HepG2 (cell line): ENCODE measurements at regions not wholly inside any gene's neighbourhood (a gene's known extent, or its start where the extent isn't known, plus 50 kb on each side); places are given as distances from the start of the nearest gene placed in this dataset.

Experiments used
- ATAC-seq: fragments of 200-7000 bp; cut with Tn5 transposase; 3 replicates; pipeline ENCODE4 v1.9.1; 2020; ENCODE audit warnings: mild to moderate bottlenecking, moderate library complexity
- BruUV-seq: library from RNA; stranded (reverse); fragments of 400-500 nt; replicated peaks from 2 replicates; lab custom pipeline; 2021; lab: Mats Ljungman, UMichigan
- CTCF ChIA-PET: fragments of 300-600 bp; formaldehyde crosslinking; extraction: SDS; loops from one replicate; lab custom pipeline; 2021; ENCODE audit warnings: low total read pairs, inconsistent platforms, low intra/inter-chr PET ratio; lab: Yijun Ruan, JAX
- POLR2A ChIA-PET: fragments of 350-600 bp; sonication (Branson Sonifier 250); formaldehyde crosslinking; loops from one replicate; lab custom pipeline; 2020; ENCODE audit warnings: antibody characterized with exemption, inconsistent platforms; lab: Yijun Ruan, JAX
- DNase-seq: peaks from one replicate; pipeline ENCODE4 v3.0.0-alpha.2; 2015; ENCODE audit warnings: low spot score
- FAIRE-seq: peaks from 3 replicates; lab custom pipeline; 2011; peaks lifted over from hg19 to GRCh38; lab: Jason Lieb, UNC
- H2AFZ ChIP-seq: one replicate; pipeline ENCODE4 v1.6.1; 2011; ENCODE audit warnings: low read length, inconsistent platforms
- H3K27ac ChIP-seq: fragments of 300-600 bp; 3 replicates; pipeline ENCODE4 v1.8.0; 2011; ENCODE audit warnings: mixed run types, mild to moderate bottlenecking, mixed read lengths, low read length, inconsistent platforms; ENCODE audit not compliant: insufficient read depth; ENCODE audit errors: extremely low read length
- H3K27me3 ChIP-seq, 2 experiments: fragments of 200-600 bp in 1 of 2; 2 replicates in 1 of 2; 3 replicates in 1 of 2; pipeline versions ENCODE4 v1.6.0 to v1.8.0; 2011; ENCODE audit warnings: low read length in 2 of 2, mild to moderate bottlenecking in 2 of 2, moderate library complexity in 2 of 2, inconsistent platforms in 1 of 2; ENCODE audit not compliant: insufficient read depth in 2 of 2, control insufficient read depth in 1 of 2
- H3K36me3 ChIP-seq, 2 experiments: fragments of 200-600 bp in 1 of 2; replicated peaks in 1 of 2; 2 replicates in 1 of 2; 3 replicates in 1 of 2; pipeline versions ENCODE4 v1.5.1 to v1.8.0; 2011; ENCODE audit warnings: low read length in 2 of 2, inconsistent platforms in 1 of 2; ENCODE audit not compliant: insufficient read depth in 2 of 2, control insufficient read depth in 1 of 2
- H3K4me1 ChIP-seq: 2 replicates; pipeline ENCODE4 v1.5.1; 2012; ENCODE audit warnings: low read length, inconsistent platforms; ENCODE audit not compliant: insufficient read depth
- H3K4me2 ChIP-seq: 2 replicates; pipeline ENCODE4 v1.6.0; 2011; ENCODE audit warnings: low read depth, low read length, inconsistent platforms
- H3K4me3 ChIP-seq, 3 experiments: fragments of 200-600 bp in 1 of 3; sonication (generic), shearing (Covaris generic) in 1 of 3; replicated peaks in 1 of 3; 2 replicates each; pipeline ENCODE4 v1.5.1; 2011 to 2016; ENCODE audit warnings: low read length in 3 of 3, inconsistent platforms in 2 of 3, low read depth in 2 of 3, mild to moderate bottlenecking in 2 of 3, control low read depth in 1 of 3, mixed read lengths in 1 of 3; ENCODE audit not compliant: insufficient read depth in 1 of 3
- H3K79me2 ChIP-seq: one replicate; pipeline ENCODE4 v1.6.1; 2011; ENCODE audit warnings: low read length, inconsistent platforms; ENCODE audit not compliant: insufficient read depth
- H3K9ac ChIP-seq: 2 replicates; pipeline ENCODE4 v1.6.0; 2011; ENCODE audit warnings: mild to moderate bottlenecking, low read depth, low read length, inconsistent platforms; ENCODE audit not compliant: insufficient read depth
- H3K9me3 ChIP-seq: 2 replicates; pipeline ENCODE4 v1.5.1; 2012; ENCODE audit warnings: mild to moderate bottlenecking, low read length
- H4K20me1 ChIP-seq: 2 replicates; pipeline ENCODE4 v1.6.0; 2011; ENCODE audit warnings: inconsistent platforms, mild to moderate bottlenecking, low read length, moderate library complexity; ENCODE audit not compliant: insufficient read depth
- ATM ChIP-seq: fragments of 450-650 bp; IDR thresholded peaks from 2 replicates; pipeline ENCODE4 v1.7.1; 2017; ENCODE audit warnings: mild to moderate bottlenecking, borderline replicate concordance
- EZH2 ChIP-seq: conservative IDR thresholded peaks from 2 replicates; pipeline ENCODE4 v1.6.1; 2012; ENCODE audit warnings: mild to moderate bottlenecking, low read depth, low read length, moderate library complexity
- GTF2F1 ChIP-seq: fragments of 150-350 bp; IDR thresholded peaks from 2 replicates; pipeline ENCODE4 v1.6.1; 2014; ENCODE audit warnings: low read length
- MBD4 ChIP-seq: IDR thresholded peaks from 2 replicates; pipeline ENCODE4 v1.6.1; 2012; ENCODE audit warnings: low read length, inconsistent platforms, borderline replicate concordance
- NPAS2 ChIP-seq: sonication (generic); formaldehyde crosslinking; IDR thresholded peaks from 2 replicates; pipeline ENCODE4 v1.8.0; 2022; ENCODE audit warnings: mild to moderate bottlenecking, missing genetic modification reagents, borderline replicate concordance
- RAD51 ChIP-seq: fragments of 450-650 bp; IDR thresholded peaks from 2 replicates; pipeline ENCODE4 v1.6.1; 2016; ENCODE audit warnings: borderline replicate concordance
- RFX3 ChIP-seq: IDR thresholded peaks from 2 replicates; pipeline ENCODE4 v1.6.1; 2016; ENCODE audit warnings: missing biosample characterization, missing genetic modification reagents
- SP140L ChIP-seq: sonication (generic); formaldehyde crosslinking; IDR thresholded peaks from 2 replicates; pipeline ENCODE4 v1.4.0; 2020; ENCODE audit warnings: missing genetic modification reagents, borderline replicate concordance
- SRF ChIP-seq: IDR thresholded peaks from 2 replicates; pipeline ENCODE4 v1.6.1; 2011; ENCODE audit warnings: mild to moderate bottlenecking, low read depth, low read length, moderate library complexity
- ZFAT ChIP-seq: sonication (generic); formaldehyde crosslinking; conservative IDR thresholded peaks from 2 replicates; pipeline ENCODE4 v1.8.1; 2023; ENCODE audit warnings: missing genetic modification reagents, inconsistent platforms
- ZNF333 ChIP-seq: sonication (generic); formaldehyde crosslinking; IDR thresholded peaks from 2 replicates; pipeline ENCODE4 v1.4.0; 2020; ENCODE audit warnings: mild to moderate bottlenecking, missing genetic modification reagents, borderline replicate concordance
- ZNF530 ChIP-seq: sonication (generic); formaldehyde crosslinking; IDR thresholded peaks from 2 replicates; pipeline ENCODE4 v1.5.0; 2020; ENCODE audit warnings: low read depth, mild to moderate bottlenecking, missing genetic modification reagents
- ZNF629 ChIP-seq: sonication (generic); formaldehyde crosslinking; conservative IDR thresholded peaks from 2 replicates; pipeline ENCODE4 v1.5.0; 2020; ENCODE audit warnings: missing genetic modification reagents
- ZNF841 ChIP-seq: sonication (generic); formaldehyde crosslinking; IDR thresholded peaks from 2 replicates; pipeline ENCODE4 v1.8.1; 2023; ENCODE audit warnings: missing genetic modification reagents, borderline replicate concordance
- ZSCAN31 ChIP-seq: sonication (generic); formaldehyde crosslinking; IDR thresholded peaks from 2 replicates; pipeline ENCODE4 v1.5.0; 2020; ENCODE audit warnings: low read depth, mild to moderate bottlenecking, missing genetic modification reagents
- WGBS: methylation state at CpG from one replicate; pipeline ENCODE4 v1.1.6; 2017; ENCODE audit warnings: low lambda C conversion rate; 5-methylcytosine and 5-hydroxymethylcytosine counted together
- in situ Hi-C: cut with HindIII; loops from 2 replicates; pipeline ENCODE4 v1.10.0; 2017; ENCODE audit warnings: low pct_unique_long_range_greater_than_20kb; ENCODE audit not compliant: extremely low pct_ligation_motif_present
- intact Hi-C: fragments of 100-400 bp; cut with micrococcal nuclease; formaldehyde crosslinking; loops from one replicate; pipeline ENCODE4 v1.10.0; 2022; ENCODE audit not compliant: unreplicated experiment
- TF ChIP-seq, protein P1 (sequence below): conservative IDR thresholded peaks from 2 replicates; pipeline ENCODE4 v1.6.1; 2018; ENCODE audit warnings: missing genetic modification reagents
- TF ChIP-seq, protein P2 (sequence below): sonication (generic); formaldehyde crosslinking; conservative IDR thresholded peaks from 2 replicates; pipeline ENCODE4 v1.4.0; 2020; ENCODE audit warnings: mild to moderate bottlenecking, missing genetic modification reagents, moderate library complexity

DNA sequence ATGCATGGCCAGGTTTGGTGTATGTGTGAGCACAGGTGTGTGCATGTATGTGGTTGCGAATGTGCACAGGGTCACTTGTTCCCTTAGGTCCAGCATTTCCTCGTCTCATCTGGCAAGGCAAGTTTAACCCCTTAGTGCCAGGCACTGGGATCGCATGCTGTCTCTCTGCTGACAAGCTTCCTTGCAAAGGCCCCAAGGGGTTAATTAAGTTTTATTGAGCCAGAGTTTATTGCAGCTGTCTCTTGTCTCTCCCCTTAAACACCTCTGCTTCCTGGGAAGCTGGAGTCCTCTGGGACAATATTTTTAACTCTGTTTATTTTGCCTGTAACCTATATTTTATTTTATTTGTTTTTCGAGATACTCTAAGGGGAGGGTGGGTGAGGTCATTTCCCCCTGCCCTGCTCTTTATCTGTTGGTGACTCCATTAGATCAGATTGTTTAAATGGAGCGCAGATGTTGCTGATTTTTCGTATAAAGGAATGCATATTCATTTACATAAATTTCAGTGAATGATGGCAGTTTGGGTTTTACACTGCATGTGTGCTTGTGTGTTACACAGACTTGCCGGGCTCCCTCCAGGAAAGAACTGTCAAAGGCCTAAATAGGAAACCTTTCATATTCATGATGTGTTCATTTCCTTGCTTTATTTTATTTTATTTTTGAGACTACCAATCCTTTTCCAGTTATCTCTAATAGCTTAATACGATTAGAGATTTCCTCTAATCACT is 99.7 kb downstream of the CBLN1 start:
- no peak for FAIRE-seq
- ChIA-PET CTCF (no interaction called here), POLR2A (no interaction called here)
- ATAC-seq = no peak
- no peak overlapping the region for H3K27ac ChIP-seq
- no peaks in the 10 kb centered on the region for H3K9me3 ChIP-seq
- no peaks in the 10 kb centered on the region for H3K36me3 ChIP-seq
- H3K27me3 ChIP-seq = no peaks in the 10 kb centered on the region
- DNase-seq = no peak
- no peaks in the 10 kb centered on the region for H4K20me1 ChIP-seq
- no peaks in the 10 kb centered on the region for H3K4me1 ChIP-seq
- no peak overlapping the region for H3K4me3 ChIP-seq
- 6% methylated on average over 6 of the region's 8 CpGs for WGBS
- no peaks in the 10 kb centered on the region for H3K79me2 ChIP-seq
- intact Hi-C loops (loop anchor here (5.0 kb wide), 1 partner anchor 495 kb away; no protein-coding TSS in a partner anchor), in situ Hi-C loops (no loop called here)
- TF ChIP-seq ZNF841 (no peak), NPAS2 (no peak), MBD4 (no peak), ZNF629 (CRISPR knock-in tag) (no peak), GTF2F1 (no peak), EZH2 (no peak), ZNF530 (CRISPR knock-in tag) (no peak), ZSCAN31 (CRISPR knock-in tag) (no peak), SP140L (CRISPR knock-in tag) (no peak), ZNF333 (no peak), ZFAT (no peak), ATM (no peak), RAD51 (no peak), RFX3 (CRISPR knock-in tag) (no peak), SRF (no peak)
- TF ChIP-seq, protein P1, sequence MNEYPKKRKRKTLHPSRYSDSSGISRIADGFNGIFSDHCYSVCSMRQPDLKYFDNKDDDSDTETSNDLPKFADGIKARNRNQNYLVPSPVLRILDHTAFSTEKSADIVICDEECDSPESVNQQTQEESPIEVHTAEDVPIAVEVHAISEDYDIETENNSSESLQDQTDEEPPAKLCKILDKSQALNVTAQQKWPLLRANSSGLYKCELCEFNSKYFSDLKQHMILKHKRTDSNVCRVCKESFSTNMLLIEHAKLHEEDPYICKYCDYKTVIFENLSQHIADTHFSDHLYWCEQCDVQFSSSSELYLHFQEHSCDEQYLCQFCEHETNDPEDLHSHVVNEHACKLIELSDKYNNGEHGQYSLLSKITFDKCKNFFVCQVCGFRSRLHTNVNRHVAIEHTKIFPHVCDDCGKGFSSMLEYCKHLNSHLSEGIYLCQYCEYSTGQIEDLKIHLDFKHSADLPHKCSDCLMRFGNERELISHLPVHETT (CRISPR knock-in tag) = no peak
- TF ChIP-seq, protein P2, sequence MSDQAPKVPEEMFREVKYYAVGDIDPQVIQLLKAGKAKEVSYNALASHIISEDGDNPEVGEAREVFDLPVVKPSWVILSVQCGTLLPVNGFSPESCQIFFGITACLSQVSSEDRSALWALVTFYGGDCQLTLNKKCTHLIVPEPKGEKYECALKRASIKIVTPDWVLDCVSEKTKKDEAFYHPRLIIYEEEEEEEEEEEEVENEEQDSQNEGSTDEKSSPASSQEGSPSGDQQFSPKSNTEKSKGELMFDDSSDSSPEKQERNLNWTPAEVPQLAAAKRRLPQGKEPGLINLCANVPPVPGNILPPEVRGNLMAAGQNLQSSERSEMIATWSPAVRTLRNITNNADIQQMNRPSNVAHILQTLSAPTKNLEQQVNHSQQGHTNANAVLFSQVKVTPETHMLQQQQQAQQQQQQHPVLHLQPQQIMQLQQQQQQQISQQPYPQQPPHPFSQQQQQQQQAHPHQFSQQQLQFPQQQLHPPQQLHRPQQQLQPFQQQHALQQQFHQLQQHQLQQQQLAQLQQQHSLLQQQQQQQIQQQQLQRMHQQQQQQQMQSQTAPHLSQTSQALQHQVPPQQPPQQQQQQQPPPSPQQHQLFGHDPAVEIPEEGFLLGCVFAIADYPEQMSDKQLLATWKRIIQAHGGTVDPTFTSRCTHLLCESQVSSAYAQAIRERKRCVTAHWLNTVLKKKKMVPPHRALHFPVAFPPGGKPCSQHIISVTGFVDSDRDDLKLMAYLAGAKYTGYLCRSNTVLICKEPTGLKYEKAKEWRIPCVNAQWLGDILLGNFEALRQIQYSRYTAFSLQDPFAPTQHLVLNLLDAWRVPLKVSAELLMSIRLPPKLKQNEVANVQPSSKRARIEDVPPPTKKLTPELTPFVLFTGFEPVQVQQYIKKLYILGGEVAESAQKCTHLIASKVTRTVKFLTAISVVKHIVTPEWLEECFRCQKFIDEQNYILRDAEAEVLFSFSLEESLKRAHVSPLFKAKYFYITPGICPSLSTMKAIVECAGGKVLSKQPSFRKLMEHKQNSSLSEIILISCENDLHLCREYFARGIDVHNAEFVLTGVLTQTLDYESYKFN = no peak
- no peak overlapping the region for H3K4me2 ChIP-seq
- H2AFZ ChIP-seq = no peak overlapping the region
- H3K9ac ChIP-seq = no peak overlapping the region
- BruUV-seq = no TSS peak
